HepG2 (cell line): ENCODE measurements at regions not wholly inside any gene's neighbourhood (a gene's known extent, or its start where the extent isn't known, plus 50 kb on each side); places are given as distances from the start of the nearest gene placed in this dataset.

Source experiments
- ATAC-seq: fragments of 200-7000 bp; cut with Tn5 transposase; 3 replicates; pipeline ENCODE4 v1.9.1; 2020; ENCODE audit warnings: mild to moderate bottlenecking, moderate library complexity
- BruUV-seq: library from RNA; stranded (reverse); fragments of 400-500 nt; replicated peaks from 2 replicates; lab custom pipeline; 2021; lab: Mats Ljungman, UMichigan
- CTCF ChIA-PET: fragments of 300-600 bp; formaldehyde crosslinking; extraction: SDS; loops from one replicate; lab custom pipeline; 2021; ENCODE audit warnings: low total read pairs, inconsistent platforms, low intra/inter-chr PET ratio; lab: Yijun Ruan, JAX
- POLR2A ChIA-PET: fragments of 350-600 bp; sonication (Branson Sonifier 250); formaldehyde crosslinking; loops from one replicate; lab custom pipeline; 2020; ENCODE audit warnings: antibody characterized with exemption, inconsistent platforms; lab: Yijun Ruan, JAX
- DNase-seq: peaks from one replicate; pipeline ENCODE4 v3.0.0-alpha.2; 2015; ENCODE audit warnings: low spot score
- FAIRE-seq: peaks from 3 replicates; lab custom pipeline; 2011; peaks lifted over from hg19 to GRCh38; lab: Jason Lieb, UNC
- H2AFZ ChIP-seq: one replicate; pipeline ENCODE4 v1.6.1; 2011; ENCODE audit warnings: low read length, inconsistent platforms
- H3K27ac ChIP-seq: fragments of 300-600 bp; 3 replicates; pipeline ENCODE4 v1.8.0; 2011; ENCODE audit warnings: mixed run types, mild to moderate bottlenecking, mixed read lengths, low read length, inconsistent platforms; ENCODE audit not compliant: insufficient read depth; ENCODE audit errors: extremely low read length
- H3K27me3 ChIP-seq, 2 experiments: fragments of 200-600 bp in 1 of 2; 2 replicates in 1 of 2; 3 replicates in 1 of 2; pipeline versions ENCODE4 v1.6.0 to v1.8.0; 2011; ENCODE audit warnings: low read length in 2 of 2, mild to moderate bottlenecking in 2 of 2, moderate library complexity in 2 of 2, inconsistent platforms in 1 of 2; ENCODE audit not compliant: insufficient read depth in 2 of 2, control insufficient read depth in 1 of 2
- H3K36me3 ChIP-seq, 2 experiments: fragments of 200-600 bp in 1 of 2; replicated peaks in 1 of 2; 2 replicates in 1 of 2; 3 replicates in 1 of 2; pipeline versions ENCODE4 v1.5.1 to v1.8.0; 2011; ENCODE audit warnings: low read length in 2 of 2, inconsistent platforms in 1 of 2; ENCODE audit not compliant: insufficient read depth in 2 of 2, control insufficient read depth in 1 of 2
- H3K4me1 ChIP-seq: 2 replicates; pipeline ENCODE4 v1.5.1; 2012; ENCODE audit warnings: low read length, inconsistent platforms; ENCODE audit not compliant: insufficient read depth
- H3K4me2 ChIP-seq: 2 replicates; pipeline ENCODE4 v1.6.0; 2011; ENCODE audit warnings: low read depth, low read length, inconsistent platforms
- H3K4me3 ChIP-seq, 3 experiments: fragments of 200-600 bp in 1 of 3; sonication (generic), shearing (Covaris generic) in 1 of 3; replicated peaks in 1 of 3; 2 replicates each; pipeline ENCODE4 v1.5.1; 2011 to 2016; ENCODE audit warnings: low read length in 3 of 3, inconsistent platforms in 2 of 3, low read depth in 2 of 3, mild to moderate bottlenecking in 2 of 3, control low read depth in 1 of 3, mixed read lengths in 1 of 3; ENCODE audit not compliant: insufficient read depth in 1 of 3
- H3K79me2 ChIP-seq: one replicate; pipeline ENCODE4 v1.6.1; 2011; ENCODE audit warnings: low read length, inconsistent platforms; ENCODE audit not compliant: insufficient read depth
- H3K9ac ChIP-seq: 2 replicates; pipeline ENCODE4 v1.6.0; 2011; ENCODE audit warnings: mild to moderate bottlenecking, low read depth, low read length, inconsistent platforms; ENCODE audit not compliant: insufficient read depth
- H3K9me3 ChIP-seq: 2 replicates; pipeline ENCODE4 v1.5.1; 2012; ENCODE audit warnings: mild to moderate bottlenecking, low read length
- H4K20me1 ChIP-seq: 2 replicates; pipeline ENCODE4 v1.6.0; 2011; ENCODE audit warnings: inconsistent platforms, mild to moderate bottlenecking, low read length, moderate library complexity; ENCODE audit not compliant: insufficient read depth
- CEBPG ChIP-seq: IDR thresholded peaks from 2 replicates; pipeline ENCODE4 v1.6.1; 2016
- GPN1 ChIP-seq: sonication (generic); formaldehyde crosslinking; IDR thresholded peaks from 2 replicates; pipeline ENCODE4 v1.5.1; 2020; ENCODE audit warnings: missing genetic modification reagents, borderline replicate concordance
- HOXA5 ChIP-seq: sonication (generic); formaldehyde crosslinking; IDR thresholded peaks from 2 replicates; pipeline ENCODE4 v1.4.0; 2020; ENCODE audit warnings: missing genetic modification reagents
- MAFF ChIP-seq: IDR thresholded peaks from 2 replicates; pipeline ENCODE4 v1.6.1; 2011; ENCODE audit warnings: low read depth, low read length, improper control_type of control experiment
- MAFK ChIP-seq, 2 experiments: IDR thresholded peaks in 1 of 2; conservative IDR thresholded peaks in 1 of 2; 2 replicates each; pipeline ENCODE4 v1.6.1; 2011; ENCODE audit warnings: improper control_type of control experiment in 2 of 2, low read length in 2 of 2
- REL ChIP-seq: sonication (generic); formaldehyde crosslinking; conservative IDR thresholded peaks from 2 replicates; pipeline ENCODE4 v1.8.0; 2022; ENCODE audit warnings: mild to moderate bottlenecking, missing genetic modification reagents, moderate library complexity
- SUZ12 ChIP-seq: fragments of 150-350 bp; IDR thresholded peaks from 2 replicates; pipeline ENCODE4 v1.6.1; 2014; ENCODE audit warnings: low read depth, low read length
- ZNF350 ChIP-seq: sonication (generic); formaldehyde crosslinking; IDR thresholded peaks from 2 replicates; pipeline ENCODE4 v1.4.0; 2020; ENCODE audit warnings: mild to moderate bottlenecking, low read depth, missing genetic modification reagents, borderline replicate concordance
- ZNF546 ChIP-seq: sonication (generic); formaldehyde crosslinking; conservative IDR thresholded peaks from 2 replicates; pipeline ENCODE4 v1.8.1; 2023; ENCODE audit warnings: mild to moderate bottlenecking, missing genetic modification reagents
- ZNF562 ChIP-seq: sonication (generic); formaldehyde crosslinking; IDR thresholded peaks from 2 replicates; pipeline ENCODE4 v1.8.0; 2022; ENCODE audit warnings: missing genetic modification reagents, borderline replicate concordance
- WGBS: methylation state at CpG from one replicate; pipeline ENCODE4 v1.1.6; 2017; ENCODE audit warnings: low lambda C conversion rate; 5-methylcytosine and 5-hydroxymethylcytosine counted together
- in situ Hi-C: cut with HindIII; loops from 2 replicates; pipeline ENCODE4 v1.10.0; 2017; ENCODE audit warnings: low pct_unique_long_range_greater_than_20kb; ENCODE audit not compliant: extremely low pct_ligation_motif_present
- intact Hi-C: fragments of 100-400 bp; cut with micrococcal nuclease; formaldehyde crosslinking; loops from one replicate; pipeline ENCODE4 v1.10.0; 2022; ENCODE audit not compliant: unreplicated experiment

DNA sequence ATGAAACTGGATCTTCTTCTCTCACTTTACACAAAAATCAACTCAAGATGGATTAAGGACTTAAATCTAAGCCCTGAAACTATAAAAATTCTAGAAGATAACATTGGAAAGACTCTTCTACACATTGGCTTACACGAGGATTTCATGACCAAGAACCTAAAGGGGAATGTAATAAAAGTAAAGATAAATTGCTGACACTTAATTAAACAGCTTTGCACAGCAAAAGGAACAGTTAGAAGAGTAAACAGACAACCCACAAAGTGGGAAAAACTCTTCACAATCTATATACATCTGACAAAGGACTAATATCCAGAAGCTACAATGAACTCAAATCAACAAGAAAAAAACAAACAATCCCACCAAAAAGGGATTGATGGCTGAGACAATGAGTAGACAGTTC lies 74.4 kb downstream of the BLTP3B start:
- in situ Hi-C loops (no loop called here), intact Hi-C loops (no loop called here)
- 100% methylated on average over 1 of the region's 1 CpG for WGBS
- Histone ChIP-seq H3K27me3 (no peaks in the 10 kb centered on the region), H4K20me1 (no peaks in the 10 kb centered on the region), H3K4me3 (no peak overlapping the region), H2AFZ (no peak overlapping the region), H3K27ac (no peak overlapping the region), H3K36me3 (peaks cover 1 to 17% of the 10 kb centered on the region in 2 experiments; a peak in 4 of 5 replicates), H3K4me1 (no peaks in the 10 kb centered on the region; the same call in 1 of the 2 replicates)
- ATAC-seq (no peak), DNase-seq (no peak)
- POLR2A ChIA-PET, result no interaction called here
- CTCF ChIA-PET, result no interaction called here
- TF ChIP-seq MAFK (conservative IDR thresholded peaks at IDR 0.05 in 1 of 2, IDR thresholded peaks at IDR 0.05 in 1 of 2; ENCODE audit: low read length in 2 of 2) (peak; percentile 52 to 81; a peak in 3 of 4 replicates), ZNF350 (CRISPR knock-in tag) (no peak), MAFF (peak; percentile 69)
- TF ChIP-seq, all 625 proteins: peak for 2
- Histone ChIP-seq H3K9me3 (no peaks in the 10 kb centered on the region), H3K9ac (no peak overlapping the region), H3K4me2 (no peak overlapping the region), H3K79me2 (no peaks in the 10 kb centered on the region)
- BruUV-seq, result no TSS peak
- FAIRE-seq, result no peak

DNA sequence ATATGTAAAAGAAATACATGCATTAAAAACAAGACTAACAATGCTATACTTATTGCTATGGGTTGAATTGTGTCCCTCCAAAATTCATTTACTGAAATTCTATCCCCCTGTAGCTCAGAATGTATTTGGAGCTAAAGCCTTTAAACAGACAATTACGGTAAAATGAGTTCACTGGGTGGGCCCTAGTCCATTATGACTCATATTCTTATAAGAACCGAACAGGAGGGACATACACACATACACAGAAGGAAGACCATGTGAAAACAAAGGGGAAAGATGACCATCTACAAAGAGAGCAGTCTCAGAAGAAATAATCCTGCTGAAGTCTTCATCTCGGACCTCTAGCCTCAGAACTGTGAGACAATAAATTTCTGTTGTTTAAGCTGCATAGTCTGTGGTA lies 77.1 kb upstream of the ANKS1B start:
- H3K9me3 ChIP-seq, result no peaks in the 10 kb centered on the region
- no peak overlapping the region for H3K27ac ChIP-seq
- H3K4me1 ChIP-seq, result no peaks in the 10 kb centered on the region; the same call in 1 of the 2 replicates
- ATAC-seq, result no peak
- BruUV-seq, result no TSS peak
- TF ChIP-seq CEBPG (CRISPR knock-in tag) (no peak), HOXA5 (CRISPR knock-in tag) (no peak), ZNF562 (CRISPR knock-in tag) (no peak), REL (CRISPR knock-in tag) (no peak), SUZ12 (no peak), ZNF546 (no peak), GPN1 (CRISPR knock-in tag) (no peak)
- no peak overlapping the region for H3K9ac ChIP-seq
- intact Hi-C loops (no loop called here), in situ Hi-C loops (no loop called here)
- no peak overlapping the region for H2AFZ ChIP-seq
- ChIA-PET POLR2A (no interaction called here), CTCF (no interaction called here)
- no peaks in the 10 kb centered on the region for H4K20me1 ChIP-seq
- H3K36me3 ChIP-seq, result peaks cover 1 to 23% of the 10 kb centered on the region in 2 experiments; a peak in 4 of 5 replicates
- H3K79me2 ChIP-seq, result no peaks in the 10 kb centered on the region
- H3K4me2 ChIP-seq, result no peak overlapping the region
- H3K27me3 ChIP-seq, result no peaks in the 10 kb centered on the region
- FAIRE-seq, result peak; percentile 26
- DNase-seq, result no peak
- H3K4me3 ChIP-seq, result no peak overlapping the region
- WGBS, result 99% methylated on average over 3 of the region's 3 CpGs
